Activated naive CD4-positive, alpha-beta T cell treated with Interleukin-2 at 50 U/mL for 16 hours (primary cell): ENCODE measurements at regions not wholly inside any gene's neighbourhood (a gene's known extent, or its start where the extent isn't known, plus 50 kb on each side); places are given as distances from the start of the nearest gene placed in this dataset.
"Not testable (repeated sequence)": the region's sequence is repeated elsewhere in the genome, so short reads cannot be mapped to it uniquely, and the experiment has no call there.

ENCODE experiments used
- DNase-seq: peaks from one replicate; pipeline ENCODE4 v3.0.0-alpha.2; 2020

DNA sequence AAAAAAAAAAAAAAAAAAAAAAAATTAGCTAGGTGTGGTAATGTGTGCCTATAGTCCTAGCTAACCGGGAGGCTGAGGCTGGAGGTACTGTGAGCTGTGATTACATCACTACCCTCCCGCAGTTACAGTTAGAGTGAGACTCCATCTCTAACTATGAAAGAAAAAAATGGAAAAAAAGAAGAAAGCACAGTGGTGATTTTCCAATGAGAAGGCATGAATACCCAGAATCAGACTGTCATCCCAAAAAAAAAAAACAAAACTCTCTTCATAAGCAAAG is 269.9 kb upstream of the MKLN1 start:
- peak; percentile 37 for DNase-seq

DNA sequence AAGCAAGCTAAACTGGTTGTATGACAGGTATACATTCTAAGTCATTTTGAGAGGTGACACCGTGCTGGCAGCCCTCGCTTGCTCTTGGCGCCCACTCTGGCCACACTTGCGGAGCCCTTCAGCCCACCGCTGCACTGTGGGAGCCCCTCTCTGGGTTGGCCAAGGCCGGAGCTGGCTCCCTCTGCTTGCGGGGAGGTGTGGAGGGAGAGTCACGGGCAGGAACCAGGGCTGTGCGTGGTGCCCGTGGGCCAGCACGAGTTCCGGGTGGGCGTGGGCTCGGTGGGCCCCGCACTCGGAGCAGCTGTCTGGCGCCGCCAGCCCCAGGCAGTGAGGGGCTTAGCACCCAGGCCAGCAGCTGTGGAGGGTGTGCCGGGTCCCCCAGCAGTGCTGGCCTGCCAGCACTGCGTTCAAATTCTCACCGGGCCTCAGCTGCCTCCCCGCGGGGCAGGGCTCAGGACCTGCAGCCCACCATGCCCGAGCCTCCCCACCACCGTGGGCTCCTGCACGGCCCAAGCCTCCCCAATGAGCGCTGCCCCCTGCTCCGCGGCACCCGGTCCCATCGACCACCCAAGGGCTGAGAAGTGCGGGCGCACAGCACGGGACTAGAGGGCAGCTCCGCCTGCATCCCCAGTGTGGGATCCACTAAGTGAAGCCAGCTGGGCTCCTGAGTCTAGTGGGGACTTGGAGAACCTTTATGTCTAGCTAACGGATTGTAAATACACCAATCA is 269.0 kb upstream of the MKLN1 start:
- DNase-seq = not testable (repeated sequence)

DNA sequence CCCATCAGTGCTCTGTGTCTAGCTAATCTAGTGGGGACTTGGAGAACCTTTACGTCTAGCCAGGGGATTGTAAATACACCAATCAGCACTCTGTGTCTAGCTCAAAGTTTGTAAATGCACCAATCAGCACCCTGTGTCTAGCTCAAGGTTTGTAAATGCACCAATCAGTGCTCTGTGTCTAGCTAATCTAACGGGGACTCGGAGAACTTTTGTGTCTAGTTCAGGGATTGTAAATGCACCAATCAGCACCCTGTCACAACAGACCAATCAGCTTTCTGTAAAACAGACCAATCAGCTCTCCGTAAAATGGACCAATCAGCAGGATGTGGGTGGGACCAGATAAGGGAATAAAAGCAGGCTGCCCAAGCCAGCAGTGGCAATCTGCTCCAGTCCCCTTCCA is 268.3 kb upstream of the MKLN1 start:
- DNase-seq = not testable (repeated sequence)

GRCh38 chr7:131061158-131061557 is 266.5 kb upstream of the MKLN1 start:
- no peak for DNase-seq

DNA sequence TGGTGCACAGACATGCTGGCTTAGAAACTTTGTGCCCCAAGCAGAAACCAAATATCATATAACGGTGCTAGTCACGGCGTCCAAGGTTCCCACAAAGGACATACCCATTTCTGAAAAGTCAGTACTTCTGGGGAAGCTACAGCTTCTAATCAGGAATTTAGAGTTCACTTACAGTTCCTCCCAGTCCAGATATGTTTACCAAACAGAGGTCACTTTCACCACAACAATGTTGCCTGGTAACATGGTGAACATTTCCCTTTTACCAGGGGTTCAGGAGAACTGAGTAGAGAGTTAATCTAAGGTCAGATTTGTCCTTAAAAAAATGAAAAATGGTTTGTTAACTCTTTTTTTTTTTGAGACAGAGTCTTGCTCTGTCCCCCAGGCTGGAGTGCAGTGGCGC is 265.9 kb upstream of the MKLN1 start:
- DNase-seq = no peak

DNA sequence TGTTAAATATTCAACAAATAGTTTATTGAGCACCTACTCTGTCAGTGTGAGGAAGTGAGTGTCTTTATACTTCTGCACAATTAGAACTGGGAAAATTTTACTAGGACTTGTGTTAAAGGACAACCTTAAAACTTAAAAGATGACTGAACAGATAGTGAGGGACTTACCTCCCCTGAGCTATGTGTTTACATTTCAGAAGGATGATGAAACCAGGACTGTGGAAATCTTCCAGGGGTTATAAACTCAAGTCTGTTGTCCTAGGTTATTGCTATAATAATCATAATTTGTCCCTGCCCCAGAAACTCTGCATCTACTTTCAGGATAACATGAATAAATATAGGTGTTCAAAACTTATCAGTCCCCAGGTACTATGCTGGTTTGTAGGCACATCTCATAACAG is 261.0 kb upstream of the MKLN1 start:
- no peak for DNase-seq

DNA sequence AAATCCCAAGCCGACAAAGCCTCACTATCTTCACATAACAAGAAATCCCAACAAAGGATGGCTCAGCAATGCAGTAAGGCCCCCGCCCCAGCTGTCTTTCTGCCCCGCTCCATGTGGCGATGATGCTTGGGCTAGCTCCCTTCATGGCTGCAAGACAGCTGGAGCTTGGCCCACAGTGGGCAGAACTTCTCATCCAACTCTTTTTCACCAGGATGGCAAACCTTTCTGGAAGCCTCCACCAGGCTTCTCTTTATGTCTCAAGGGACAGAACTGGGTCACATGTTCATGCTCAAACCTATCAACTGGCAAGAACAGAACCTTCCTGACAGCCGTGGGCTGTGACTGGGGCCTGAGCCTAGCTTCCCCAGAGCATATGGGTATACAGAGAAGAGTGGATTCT is 260.5 kb upstream of the MKLN1 start:
- no peak for DNase-seq

DNA sequence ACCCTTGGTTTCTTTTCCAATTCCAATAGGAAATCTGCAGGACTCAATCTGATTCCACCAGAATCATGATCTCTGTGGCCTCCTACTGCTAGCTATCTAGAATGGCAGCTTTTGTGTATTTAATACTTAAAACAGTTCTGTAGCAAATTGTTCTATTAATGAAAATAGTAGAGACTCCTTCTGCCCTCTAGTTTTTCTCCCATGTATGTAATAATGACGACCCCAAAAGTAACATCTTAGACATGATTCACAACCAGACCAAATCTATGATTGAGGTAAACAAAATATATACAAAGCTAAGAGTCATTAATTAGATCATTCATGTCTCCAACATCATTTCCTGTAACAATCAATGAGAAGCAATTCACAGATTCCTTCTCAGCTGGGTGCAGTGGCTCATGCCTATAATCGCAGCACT is 259.1 kb upstream of the MKLN1 start:
- no peak for DNase-seq

GRCh38 chr7:131071786-131072504 is 255.7 kb upstream of the MKLN1 start:
- DNase-seq = no peak

DNA sequence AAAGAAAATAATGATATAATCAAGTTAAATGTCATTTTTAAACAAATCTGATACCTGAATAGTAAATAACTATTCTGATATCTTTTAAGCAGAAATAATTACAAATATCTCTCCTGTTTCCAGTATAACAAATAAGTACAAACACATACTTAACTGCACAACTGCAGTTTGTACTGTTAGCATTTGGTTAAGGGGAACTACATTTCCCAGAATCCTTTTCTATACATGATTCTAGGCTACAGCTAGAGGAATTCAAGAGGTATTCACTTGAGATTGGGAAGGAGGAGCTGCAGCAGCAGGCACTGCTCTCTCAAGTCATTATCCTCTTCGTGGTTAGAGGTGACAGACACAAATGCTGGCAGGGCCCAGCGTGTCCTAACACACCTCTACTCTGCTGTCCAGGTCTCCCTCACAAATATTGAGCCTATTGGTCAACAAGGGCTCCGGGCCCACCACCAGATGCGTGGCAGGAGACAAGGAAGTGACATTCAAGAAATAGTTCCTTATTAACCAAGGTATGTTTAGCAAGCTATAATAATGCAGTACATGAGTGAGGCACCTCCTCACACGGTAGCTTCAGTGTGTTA is 255.1 kb upstream of the MKLN1 start:
- DNase-seq = no peak

GRCh38 chr7:131074043-131074442 is 253.6 kb upstream of the MKLN1 start:
- DNase-seq = no peak

DNA sequence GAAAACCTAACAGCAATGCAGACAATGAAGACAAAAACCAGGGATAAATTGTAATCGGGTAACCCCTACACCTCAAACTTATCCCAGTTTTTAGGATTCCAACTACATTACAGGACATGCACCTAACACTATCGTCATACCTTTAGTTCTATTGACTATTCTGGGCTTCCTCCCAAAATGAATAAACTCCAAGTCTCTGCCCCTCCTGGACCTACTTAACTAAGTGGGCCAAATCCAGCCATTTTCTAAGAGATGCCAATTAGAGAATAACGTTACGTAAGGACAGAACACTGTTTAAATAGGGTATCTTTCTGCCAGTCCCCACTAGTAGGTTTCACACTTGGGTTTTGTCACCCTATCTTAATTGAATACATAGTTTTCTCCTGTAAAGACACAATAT is 253.1 kb upstream of the MKLN1 start:
- DNase-seq = no peak

GRCh38 chr7:131075406-131075805 is 252.3 kb upstream of the MKLN1 start:
- DNase-seq = no peak

DNA sequence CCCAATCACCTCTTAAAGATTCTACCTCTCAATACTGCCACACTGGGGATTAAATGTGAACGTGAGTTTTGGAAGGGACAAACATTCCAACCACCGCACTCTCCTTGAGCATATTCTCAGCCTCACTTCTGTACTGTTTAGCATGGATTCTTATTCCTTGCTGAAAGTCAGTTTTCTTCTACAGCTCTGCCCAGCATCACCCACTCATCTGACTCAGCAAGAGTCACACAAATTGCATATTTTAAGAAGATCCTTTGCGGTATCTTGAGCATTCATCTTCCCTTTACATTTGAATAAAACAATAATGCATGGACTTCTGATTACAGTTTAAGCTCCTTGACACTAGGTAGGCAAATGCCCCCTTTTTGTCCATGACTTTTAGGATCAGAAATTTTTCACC is 251.6 kb upstream of the MKLN1 start:
- DNase-seq = no peak

- DNase-seq = no peak
Observed at GRCh38 chr7:131076711-131077181, 250.9 kb upstream of the MKLN1 start.

DNA sequence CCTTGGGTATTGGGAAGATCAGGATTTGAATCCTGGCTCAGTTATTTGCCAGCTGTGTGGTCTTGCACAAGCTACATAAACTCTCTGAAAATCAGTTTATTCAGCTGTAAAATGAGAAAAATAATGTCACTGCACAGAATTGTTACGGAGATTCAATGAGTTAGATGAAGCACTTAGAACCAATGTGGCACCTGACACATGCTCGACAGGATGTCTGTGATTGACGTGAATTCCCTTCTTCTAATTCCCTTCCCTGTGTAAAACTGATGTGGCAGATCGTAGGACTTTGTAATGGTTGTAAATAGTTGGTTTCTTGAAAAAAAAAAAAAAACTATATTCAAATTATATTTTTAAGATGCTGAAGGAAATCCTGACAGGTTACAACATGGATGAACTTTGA is 249.9 kb upstream of the MKLN1 start:
- no peak for DNase-seq

DNA sequence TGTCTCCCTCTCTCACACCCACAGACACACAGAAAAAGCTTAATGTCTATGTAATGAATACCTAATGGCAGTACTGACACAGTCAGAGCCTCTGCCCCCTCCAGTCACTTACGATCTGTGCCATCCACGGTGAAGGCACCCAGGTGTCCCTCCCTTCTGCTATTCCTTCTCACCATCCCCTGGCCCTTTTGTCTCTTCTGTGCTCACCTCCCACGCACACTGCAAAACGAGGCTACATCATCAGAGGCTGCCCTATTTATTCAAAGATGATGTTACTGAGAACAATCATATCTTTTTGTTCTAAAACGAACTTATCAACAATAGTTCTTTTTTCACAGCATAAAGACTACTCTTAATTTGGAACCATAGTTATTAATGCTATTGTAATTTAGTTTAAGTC is 246.9 kb upstream of the MKLN1 start:
- DNase-seq = no peak

DNA sequence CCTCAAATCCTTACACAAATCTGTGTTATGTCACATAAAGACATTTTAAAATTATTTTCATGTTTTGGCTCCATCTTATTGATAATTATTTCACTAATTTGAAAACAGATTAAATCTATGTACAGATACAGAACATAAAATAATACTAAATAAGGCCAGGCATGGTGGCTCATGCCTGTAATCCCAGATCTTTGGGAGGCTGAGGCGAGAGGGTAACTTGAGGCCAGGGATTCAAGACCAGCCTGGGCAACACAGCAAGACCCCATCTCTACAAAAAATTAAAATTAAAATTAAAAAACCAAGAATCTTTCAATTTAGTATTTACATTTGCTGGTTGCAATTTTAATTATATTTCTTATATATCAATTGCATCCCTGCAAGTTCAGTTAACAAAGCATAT is 246.4 kb upstream of the MKLN1 start:
- DNase-seq = no peak

DNA sequence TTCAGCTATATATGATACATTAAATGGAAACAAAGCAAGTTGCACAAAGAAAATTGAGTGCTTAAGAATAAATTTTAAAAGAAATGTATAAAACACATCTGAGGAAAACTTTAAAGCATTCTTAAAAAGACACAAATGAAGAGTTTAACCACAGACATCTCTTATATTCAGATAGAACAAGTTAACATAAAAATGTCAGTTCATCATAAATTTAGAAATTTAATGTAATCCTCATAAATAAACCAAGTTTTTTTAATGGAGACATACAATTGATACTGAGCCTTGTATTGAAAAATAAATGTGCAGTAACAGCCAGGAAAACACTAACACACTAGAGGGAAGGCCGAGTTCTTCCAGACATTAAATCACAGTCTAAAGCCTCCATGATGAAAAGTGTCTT is 243.9 kb upstream of the MKLN1 start:
- DNase-seq = no peak

GRCh38 chr7:131084336-131084735 is 243.3 kb upstream of the MKLN1 start:
- not testable (repeated sequence) for DNase-seq

GRCh38 chr7:131087756-131088658 is 239.7 kb upstream of the MKLN1 start:
- DNase-seq = no peak

GRCh38 chr7:131090188-131090587 is 237.5 kb upstream of the MKLN1 start:
- no peak for DNase-seq
